GM18520 (cell line): ENCODE measurements at regions not wholly inside any gene's neighbourhood (a gene's known extent, or its start where the extent isn't known, plus 50 kb on each side); places are given as distances from the start of the nearest gene placed in this dataset.

ENCODE experiments used
- ATAC-seq: cut with Tn5 transposase; IDR thresholded peaks from one replicate; pipeline ENCODE4 v1.9.1; 2021; ENCODE audit not compliant: unreplicated experiment

- ATAC-seq, result no peak
These were observed 155.0 kb upstream of the GPR149 start for GRCh38 chr3:154584974-154585373.

- no peak for ATAC-seq
These were observed 154.1 kb upstream of the GPR149 start for GRCh38 chr3:154584041-154584440.

DNA sequence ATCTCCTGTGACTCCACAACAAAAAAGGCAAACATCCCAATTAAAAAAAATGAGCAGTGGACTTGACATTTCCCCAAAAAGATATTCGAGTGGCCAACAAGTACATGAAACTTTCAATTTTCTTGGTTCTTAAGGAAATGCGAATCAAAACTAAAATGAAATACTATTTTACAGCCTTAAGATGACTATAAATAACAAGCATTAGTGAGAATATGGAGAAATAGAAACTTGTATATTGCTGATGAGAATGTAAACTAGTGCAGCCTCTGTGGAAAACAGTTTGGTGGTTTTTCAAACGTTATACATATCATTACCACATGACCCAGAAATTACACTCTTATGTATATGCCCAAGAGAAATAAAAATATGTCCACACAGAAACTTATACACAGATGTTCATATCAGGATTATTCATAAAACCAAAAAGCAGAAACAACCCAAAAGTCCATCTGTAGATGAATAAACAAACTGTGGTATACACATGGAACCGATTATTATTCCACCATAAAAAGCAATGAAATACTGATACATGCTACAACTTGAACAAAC lies 153.2 kb upstream of the GPR149 start:
- ATAC-seq, result no peak

DNA sequence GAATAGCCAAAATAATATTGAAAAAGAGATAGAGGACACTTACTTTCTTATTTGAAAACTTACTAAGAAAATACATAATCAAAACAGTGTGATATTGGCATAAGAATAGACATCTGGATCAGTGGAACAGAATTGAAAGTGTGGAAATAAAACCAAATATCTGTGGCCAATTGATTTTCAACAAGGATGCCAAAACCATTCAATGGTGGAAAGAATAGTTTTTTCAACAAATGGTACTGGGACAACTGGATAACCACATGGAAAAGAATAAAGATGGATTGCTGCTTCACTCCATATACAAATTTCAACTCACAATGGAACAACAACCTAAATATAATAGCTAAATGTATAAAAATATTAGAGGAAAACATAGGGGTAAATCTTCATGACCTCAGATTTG lies 152.5 kb upstream of the GPR149 start:
- no peak for ATAC-seq

DNA sequence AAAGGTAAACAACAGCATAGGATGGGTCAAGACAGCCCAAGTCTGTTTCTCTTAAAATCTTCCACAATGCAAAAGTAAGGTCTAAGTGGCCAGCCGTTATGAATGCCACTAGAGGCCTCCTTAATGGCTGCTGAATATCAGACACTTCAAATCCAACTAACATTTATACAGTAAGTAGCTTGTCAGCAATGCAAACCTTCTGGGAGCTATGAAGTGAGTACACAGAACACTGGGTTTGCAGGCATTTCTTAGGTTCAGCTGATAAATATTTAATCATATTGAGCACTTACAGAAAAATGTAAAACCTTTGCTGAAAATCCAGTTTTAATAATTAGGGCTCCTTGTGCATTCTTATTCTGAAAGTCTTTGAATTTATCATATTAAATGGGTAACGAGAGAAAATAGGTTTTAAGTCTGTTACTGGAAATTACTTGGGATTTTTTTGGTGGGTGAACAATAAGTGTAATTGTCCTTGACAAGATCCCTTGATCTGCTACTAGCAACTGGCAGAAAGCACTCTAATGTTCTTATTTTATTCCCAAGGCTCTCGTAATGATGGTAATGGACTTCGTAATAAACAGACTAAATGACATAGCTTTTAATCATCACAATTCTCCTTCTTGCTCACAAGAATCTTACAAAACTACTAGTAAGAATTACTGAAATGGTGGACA lies 141.7 kb upstream of the GPR149 start:
- no peak for ATAC-seq

GRCh38 chr3:154568064-154568463 lies 138.1 kb upstream of the GPR149 start:
- ATAC-seq, result no peak

DNA sequence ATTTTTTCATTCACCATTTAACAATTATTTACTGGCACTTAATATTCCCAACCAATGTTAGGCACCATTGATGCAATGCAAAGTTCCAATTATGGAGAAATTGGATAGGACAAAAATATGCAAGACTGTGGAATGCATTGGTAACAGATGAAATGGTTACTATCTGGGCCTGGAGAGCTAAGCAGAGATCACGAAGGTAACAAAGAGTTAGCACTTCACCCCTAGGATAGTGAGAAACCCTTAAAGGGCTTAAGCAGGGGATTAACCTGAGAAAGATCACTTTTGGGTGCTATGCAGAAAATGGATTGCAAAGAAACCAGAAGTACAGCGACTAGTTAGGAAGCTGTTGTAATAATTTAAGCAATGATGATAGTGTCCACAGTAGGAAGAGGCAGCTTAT lies 129.6 kb upstream of the GPR149 start:
- ATAC-seq, result no peak

GRCh38 chr3:154552338-154552737 lies 122.3 kb upstream of the GPR149 start:
- no peak for ATAC-seq

DNA sequence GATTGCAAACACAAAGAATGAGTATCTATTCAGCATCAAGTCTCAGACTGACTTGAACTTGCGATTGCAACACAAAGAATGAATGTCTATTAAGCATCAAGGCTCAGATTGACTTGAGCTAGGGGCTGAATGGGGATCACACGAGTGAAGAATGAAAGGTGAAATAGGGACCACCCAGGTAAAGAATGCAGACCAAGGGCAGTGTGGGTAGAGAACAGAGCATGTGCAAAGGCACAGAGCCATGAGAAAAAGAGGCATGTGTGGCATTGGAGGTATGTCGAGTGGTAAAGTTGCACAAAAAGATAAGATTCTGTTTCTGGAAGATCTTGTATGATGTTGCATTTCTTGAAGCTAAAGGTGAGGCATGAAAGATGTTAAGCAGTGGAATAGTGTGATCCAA lies 119.4 kb upstream of the GPR149 start:
- no peak for ATAC-seq

DNA sequence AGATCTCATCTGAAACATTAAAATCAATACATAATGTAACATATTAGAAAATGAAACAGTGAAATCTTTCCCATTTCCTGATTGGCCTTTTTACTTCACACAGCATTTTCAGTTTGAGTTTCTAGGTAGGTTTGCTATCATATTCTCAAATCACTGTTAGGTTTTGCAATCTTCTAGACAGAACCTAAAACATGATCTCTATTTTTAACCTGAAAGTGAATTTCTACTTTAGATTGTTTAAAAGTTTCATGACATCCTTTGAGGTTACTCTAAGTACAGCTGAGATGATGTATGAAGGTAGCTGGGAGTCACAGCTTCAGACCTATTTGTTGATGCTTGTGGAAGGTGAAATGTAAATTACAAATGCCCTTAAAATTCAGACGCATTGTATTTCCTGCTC lies 118.4 kb upstream of the GPR149 start:
- ATAC-seq, result no peak

GRCh38 chr3:154542837-154543236 lies 112.8 kb upstream of the GPR149 start:
- no peak for ATAC-seq

DNA sequence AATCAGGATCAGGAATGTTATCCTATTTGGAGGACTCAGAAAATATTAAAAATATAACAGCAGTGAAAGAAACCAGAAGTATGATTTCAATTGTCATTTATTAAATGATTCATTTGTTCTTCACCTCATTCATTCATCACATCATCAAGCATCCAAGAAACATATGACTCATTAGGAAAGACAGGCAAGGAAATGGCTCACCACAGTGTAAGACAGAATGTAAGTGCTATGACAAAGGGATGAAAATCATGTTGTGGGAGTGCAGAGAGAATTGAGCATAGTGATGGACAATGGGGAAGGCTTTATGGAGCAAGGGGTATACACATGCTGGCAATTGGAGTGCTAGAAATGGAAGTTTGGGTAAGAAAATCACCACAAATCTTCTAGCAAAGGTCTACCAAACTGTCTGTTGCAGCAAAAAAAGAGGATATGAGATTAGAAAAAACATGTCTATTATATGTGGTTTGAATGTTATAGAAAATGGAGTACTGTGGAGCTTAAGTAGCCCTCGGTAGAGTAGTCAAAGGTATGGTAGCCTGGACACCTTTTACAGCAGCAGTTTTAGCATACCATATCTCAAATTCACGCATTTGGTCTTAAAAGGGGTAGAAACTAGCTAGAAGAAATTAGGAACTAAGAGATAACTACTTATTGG lies 111.1 kb upstream of the GPR149 start:
- no peak for ATAC-seq

DNA sequence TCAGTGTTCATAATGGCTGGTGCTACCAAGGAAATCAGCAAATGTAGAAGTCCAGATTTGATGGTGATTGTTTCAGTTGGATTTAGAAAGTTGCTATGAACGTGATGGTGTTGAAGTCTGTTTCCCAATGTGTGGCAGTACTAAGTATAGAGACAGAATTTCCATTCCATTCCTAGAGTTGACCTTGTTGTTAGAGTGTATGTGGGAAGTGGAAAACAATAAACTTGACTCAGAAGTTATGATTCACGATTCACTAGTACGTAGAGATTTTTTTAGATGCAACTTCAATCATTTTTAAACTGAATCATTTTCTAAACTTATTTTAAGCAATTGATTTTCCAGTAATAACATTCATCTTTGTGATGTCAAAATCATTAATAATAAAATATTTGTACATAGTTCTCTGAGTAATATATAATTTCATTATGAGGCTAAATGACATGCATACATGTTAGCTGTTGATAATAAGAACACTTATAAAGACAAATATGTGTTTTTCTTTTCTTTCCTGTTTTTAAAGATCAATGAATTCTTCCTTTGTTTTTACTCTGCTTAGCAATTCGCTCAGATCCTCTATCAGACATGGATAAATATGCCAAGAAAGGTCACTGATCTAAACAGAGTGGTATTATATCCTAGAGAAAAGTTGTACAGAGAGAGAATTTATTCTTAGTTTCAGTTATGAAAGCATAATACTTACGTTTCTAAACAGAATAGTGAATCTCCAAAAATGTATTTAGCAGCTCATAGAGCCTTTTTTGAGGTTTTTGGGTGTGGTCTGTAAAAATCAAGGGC lies 108.8 kb upstream of the GPR149 start:
- no peak for ATAC-seq

- no peak for ATAC-seq
These were observed 106.8 kb upstream of the GPR149 start for GRCh38 chr3:154536751-154537150.

GRCh38 chr3:154522036-154522602 lies 92.1 kb upstream of the GPR149 start:
- ATAC-seq, result no peak

- ATAC-seq, result no peak
These were observed 87.4 kb upstream of the GPR149 start for GRCh38 chr3:154517404-154517803.

GRCh38 chr3:154515921-154516320 lies 85.9 kb upstream of the GPR149 start:
- ATAC-seq, result no peak

- ATAC-seq, result no peak
These were observed 80.8 kb upstream of the GPR149 start for GRCh38 chr3:154510780-154511179.

- no peak for ATAC-seq
These were observed 77.7 kb upstream of the GPR149 start for GRCh38 chr3:154507727-154508126.

GRCh38 chr3:154496978-154497377 lies 67.0 kb upstream of the GPR149 start:
- no peak for ATAC-seq

DNA sequence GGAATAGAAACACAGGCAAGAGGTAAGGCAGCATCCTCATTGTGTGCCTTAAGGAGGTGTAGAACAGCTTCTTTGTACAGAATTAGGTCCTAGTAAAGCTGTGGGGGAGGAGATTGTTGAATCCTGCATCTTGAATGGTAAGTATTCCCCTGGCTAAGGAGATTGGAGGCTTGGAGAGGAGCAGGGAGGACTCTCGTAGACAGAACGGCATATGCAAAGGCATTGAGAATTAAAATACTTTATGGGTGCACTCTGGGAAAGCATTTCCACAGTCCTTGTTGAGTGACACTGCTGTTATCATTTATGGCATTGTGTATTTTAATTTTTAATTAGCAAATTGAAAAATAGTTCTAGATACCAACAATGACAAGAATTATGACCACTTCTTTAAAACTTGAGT lies 66.5 kb upstream of the GPR149 start:
- ATAC-seq, result no peak

GRCh38 chr3:154486949-154487348 lies 57.0 kb upstream of the GPR149 start:
- ATAC-seq, result no peak
